NCI-H446 (cell line): ENCODE measurements at regions not wholly inside any gene's neighbourhood (a gene's known extent, or its start where the extent isn't known, plus 50 kb on each side); places are given as distances from the start of the nearest gene placed in this dataset.

Experiments used
- DNase-seq, 2 experiments: peaks; one replicate each; lab custom pipeline; 2025; lab: John Stamatoyannopoulos, UW

DNA sequence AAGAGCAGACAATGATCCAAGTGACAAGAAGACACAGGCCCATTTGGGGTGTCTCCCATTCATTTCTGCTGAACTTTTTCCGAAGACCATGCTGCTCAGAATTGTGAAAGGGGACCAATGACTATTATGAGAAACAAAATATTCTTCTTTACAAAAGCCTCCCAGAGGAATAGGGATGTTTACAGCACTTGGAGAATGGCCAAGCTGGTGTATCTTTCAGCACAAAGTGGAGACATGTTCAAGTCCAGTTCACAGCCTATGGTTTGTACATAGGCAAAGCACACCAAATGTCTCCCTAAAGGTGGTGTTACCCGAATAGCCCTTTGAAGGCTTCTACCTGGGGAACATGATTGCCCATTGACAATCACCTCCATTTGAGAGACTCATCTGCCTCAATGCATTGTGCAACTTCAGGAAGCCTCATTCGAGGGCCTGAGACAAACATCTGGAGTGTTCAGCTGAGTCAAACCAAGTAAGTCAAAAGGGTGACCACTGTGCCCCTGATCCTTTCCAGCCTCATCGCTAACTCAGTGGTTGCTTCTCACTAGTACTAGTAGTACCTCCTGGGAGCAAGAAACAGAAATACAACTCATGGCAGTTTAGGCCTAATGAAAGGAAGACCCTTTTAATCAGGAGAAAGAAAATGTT, 451.0 kb upstream of the MARCKS start:
- DNase-seq = no peak

- no peak for DNase-seq
Observed at GRCh38 chr6:113411011-113411410, 446.1 kb upstream of the MARCKS start.

DNA sequence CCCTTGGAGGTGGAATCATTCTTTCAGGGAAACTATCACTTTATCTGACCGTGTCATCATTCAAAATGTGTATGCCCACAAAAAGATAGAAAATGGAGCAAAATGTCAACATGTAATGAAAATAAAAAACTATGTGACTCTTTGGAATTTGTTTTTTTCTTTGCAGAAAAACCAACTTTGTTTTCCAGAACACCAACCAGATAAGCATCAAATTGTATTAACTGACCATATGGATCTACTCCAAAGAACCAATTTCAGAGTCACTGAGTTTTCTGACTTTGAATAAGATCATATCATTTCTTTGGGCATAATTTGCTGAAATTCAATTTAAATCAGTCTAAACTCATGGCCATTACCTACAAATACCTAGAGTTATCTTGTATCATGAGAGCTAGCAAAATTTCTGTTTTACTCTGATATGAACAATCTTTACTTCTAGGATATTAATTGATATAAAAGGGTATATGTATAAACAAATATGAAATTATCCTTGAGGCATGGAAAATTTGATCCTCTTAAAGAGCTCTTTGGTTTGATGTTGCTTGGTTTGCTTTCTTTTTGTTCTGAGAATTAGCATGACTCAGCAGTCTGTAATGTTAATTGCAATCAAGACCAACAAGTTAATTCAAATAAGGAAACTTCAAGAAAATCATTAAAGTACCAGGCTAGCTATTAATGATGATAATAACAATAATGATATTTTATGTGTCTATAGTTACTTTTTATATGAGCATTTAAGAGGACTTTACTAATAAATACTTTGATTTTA, 444.4 kb upstream of the MARCKS start:
- DNase-seq = no peak

- DNase-seq = peak; percentile 44 to 73
Observed at GRCh38 chr6:113414511-113414910, 442.6 kb upstream of the MARCKS start.

DNA sequence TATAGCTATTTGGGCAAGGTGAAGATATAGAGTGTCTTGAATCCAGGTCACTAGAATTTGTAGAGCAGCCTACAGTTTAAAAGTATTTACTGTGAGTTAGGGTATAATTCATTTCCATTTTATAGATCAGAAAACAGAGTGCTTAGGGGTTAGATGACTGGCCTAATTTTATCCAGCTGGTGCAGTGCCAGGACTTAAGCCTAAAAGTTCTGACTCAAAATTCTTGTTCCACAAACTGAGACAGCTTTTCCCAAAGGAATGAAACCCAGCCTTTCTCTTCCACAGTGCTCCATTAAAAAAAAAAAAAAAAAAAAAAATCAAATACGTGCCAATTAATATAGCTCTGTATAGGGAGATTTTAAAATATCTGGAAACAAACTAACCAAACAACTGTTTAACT, 441.0 kb upstream of the MARCKS start:
- DNase-seq = peak in 1 of 2 experiments; percentile 3

GRCh38 chr6:113420290-113420689, 436.9 kb upstream of the MARCKS start:
- no peak for DNase-seq

GRCh38 chr6:113421997-113422396, 435.1 kb upstream of the MARCKS start:
- no peak for DNase-seq

DNA sequence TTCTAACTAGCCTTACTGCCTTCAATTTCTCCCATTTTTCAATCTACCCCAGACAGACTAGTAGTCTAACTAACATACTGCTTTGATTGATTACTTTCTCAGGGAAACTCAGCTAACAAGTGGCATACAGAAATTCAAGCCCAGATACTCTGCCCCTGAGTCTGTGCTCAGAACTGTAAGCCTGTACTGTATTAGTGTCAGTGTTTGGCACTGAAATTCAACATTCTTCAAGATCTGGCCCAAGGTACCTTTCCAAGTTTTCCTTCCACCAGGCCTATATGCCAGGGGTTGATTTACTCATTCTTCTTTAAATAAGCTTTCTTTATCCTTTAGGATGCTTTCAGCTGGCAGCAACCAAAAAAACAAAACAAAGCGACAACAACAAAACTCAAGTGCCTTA, 433.2 kb upstream of the MARCKS start:
- DNase-seq = no peak

GRCh38 chr6:113425977-113426660, 431.0 kb upstream of the MARCKS start:
- DNase-seq = no peak

GRCh38 chr6:113427617-113428016, 429.5 kb upstream of the MARCKS start:
- no peak for DNase-seq

- no peak for DNase-seq
Observed at GRCh38 chr6:113428702-113429101, 428.4 kb upstream of the MARCKS start.

- no peak for DNase-seq
Observed at GRCh38 chr6:113432521-113433334, 424.4 kb upstream of the MARCKS start.

DNA sequence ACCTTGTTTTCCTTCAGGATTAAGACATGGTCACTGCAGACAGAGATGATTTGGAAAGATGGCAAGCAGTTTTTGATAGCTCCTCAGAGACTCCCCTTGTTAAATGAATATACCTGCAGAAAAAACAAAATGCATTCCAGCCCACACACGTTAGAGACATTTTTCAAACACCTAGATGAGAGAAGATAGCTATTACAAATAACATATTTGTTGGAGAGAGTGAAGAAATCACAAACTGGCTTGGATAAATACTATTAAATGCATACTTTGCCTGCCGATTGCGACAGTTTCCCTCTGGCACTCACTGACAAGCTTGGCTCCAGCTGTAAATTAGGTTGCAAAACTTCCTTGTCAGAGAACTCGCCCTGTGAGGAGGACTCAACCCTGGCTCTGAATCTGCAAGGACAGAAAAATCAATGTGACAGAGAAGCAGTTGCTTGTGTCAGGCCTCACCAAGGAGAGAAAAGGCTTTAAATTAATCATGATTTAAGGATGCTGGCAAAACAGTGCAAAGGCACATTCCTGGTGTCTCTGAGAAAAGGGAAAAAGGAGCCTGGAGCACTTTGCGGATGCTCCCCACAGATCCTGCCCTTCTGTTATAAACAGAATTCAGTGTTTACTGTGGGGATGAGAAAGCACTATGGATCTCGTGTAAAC, 423.7 kb upstream of the MARCKS start:
- no peak for DNase-seq

DNA sequence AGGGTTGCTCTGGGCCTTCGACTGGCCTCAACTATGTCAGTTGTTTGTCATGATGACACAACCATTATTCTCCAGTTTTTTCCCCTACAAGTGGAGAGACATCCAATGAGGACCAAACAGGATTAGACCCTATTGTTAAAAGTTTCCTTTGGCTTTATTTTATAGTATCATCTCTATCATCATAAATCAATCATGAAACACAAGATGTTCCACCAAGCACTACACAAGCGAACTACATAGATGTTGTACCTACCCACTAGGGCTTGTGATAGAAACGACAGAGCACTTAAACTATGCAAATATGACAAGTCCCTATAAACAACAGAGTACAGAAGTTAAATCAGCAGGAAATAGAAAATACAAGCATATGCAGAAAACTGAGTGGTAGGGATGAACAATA, 422.5 kb upstream of the MARCKS start:
- DNase-seq = no peak

GRCh38 chr6:113437566-113437965, 419.6 kb upstream of the MARCKS start:
- no peak for DNase-seq

DNA sequence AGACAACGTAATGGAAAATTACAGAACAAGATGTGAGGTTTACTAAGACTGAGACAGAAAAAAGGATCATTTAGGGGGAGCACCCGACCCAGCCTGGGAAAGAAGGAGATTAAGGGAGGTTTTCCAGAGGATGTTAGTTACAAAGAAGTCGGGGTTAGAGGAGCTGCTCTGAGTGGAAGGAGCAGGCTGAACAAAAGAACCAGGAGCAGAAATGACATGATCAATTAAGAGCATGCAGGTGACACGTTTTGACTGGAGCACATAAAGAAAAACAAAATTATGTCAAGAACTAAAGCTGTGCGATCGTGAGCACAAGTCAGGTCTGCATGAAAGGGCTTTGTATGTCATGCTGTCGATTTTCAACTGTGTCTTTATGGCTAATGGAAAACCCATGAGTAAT, 417.3 kb upstream of the MARCKS start:
- no peak for DNase-seq

DNA sequence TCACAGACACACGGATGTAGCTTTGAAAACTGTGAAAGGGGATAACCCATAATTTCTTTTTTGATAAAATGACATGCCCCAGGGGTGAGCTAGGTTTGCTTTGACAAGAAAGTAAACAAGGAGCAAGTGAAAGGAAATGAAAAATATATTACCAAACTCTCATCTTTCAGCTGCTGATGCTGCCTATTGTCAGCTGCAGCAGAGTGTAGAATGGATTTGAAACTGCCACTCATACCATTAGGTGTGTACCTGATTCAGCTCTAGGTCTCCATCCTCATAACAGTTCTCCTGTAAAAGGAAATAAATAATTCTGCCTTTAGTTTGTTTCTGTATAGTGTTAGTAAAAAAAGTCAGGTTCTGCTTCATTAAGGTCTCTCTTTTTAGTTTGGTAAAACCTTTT, 415.1 kb upstream of the MARCKS start:
- no peak for DNase-seq

GRCh38 chr6:113445201-113445600, 411.9 kb upstream of the MARCKS start:
- no peak for DNase-seq

DNA sequence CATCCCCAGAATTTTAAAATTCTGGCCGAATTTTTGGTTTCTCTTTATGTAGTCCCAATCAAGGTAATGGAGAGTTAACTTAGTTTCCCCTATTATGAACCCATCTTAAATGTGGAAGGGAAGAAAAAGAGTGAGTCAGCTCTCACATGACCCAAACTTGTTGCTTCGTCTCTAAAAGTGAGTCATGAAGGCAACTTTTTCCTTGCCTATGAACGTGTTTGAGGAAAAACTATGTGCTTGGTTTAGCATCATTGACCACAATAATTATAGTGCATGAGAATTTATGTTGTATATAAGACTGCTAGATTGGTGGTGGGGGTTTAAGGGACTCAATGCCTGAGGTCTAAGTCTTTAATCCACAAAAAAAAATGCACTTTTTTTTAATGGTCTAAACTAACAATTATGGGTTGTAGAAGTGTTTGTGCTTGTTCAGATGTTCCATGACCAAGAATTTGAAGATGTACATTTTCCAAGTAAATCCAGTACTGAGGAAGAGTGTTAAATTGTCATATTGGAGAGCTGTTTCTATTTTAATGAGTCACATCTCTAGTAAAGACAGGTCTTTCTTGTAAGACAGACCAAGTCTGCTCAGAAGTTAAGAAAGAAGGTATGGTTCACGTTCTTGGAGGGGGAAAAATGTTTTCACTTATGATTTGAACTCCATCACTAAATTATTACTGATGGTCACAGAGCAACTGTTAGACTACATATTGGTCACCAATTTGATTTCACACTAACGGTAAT, 409.9 kb upstream of the MARCKS start:
- DNase-seq = no peak

DNA sequence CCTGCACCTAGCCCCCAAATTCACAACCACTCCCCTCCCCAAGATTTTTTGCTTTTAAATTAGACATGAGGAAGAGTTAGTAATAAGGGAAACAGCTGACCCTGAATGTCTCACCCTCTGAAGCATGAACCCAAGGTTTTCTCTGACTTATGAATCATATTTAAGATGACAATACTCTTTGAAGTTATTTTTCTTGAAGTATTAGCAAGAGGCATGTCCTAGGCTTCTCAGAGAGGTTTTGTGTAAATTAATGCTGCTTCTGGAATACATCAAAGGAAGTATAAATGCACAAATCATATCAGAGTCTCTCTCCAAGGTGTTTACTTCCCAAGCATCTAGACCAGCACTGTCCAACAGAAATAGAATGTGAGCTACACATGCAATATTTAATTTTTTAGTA, 408.1 kb upstream of the MARCKS start:
- no peak for DNase-seq

- peak in 1 of 2 experiments; percentile 9 for DNase-seq
Observed at GRCh38 chr6:113450061-113450465, 407.1 kb upstream of the MARCKS start.
